CD14-positive monocyte (primary cell): ENCODE measurements at regions not wholly inside any gene's neighbourhood (a gene's known extent, or its start where the extent isn't known, plus 50 kb on each side); places are given as distances from the start of the nearest gene placed in this dataset.

ENCODE experiments used
- DNase-seq, 3 donors: peaks; one replicate each; pipeline ENCODE4 v3.0.0-alpha.2; 2011 to 2022
- H2AFZ ChIP-seq: 2 replicates; pipeline ENCODE4 v1.6.0; 2012; ENCODE audit warnings: mild to moderate bottlenecking, low read depth, low read length, inconsistent platforms; ENCODE audit not compliant: insufficient read depth, poor library complexity, severe bottlenecking
- H3K27ac ChIP-seq, 2 donors: 1 replicate in 1 of 2; 2 replicates in 1 of 2; pipeline ENCODE4 v1.5.1; 2012 to 2013; ENCODE audit warnings: low read length in 2 of 2, control low read depth in 1 of 2, inconsistent platforms in 1 of 2, low read depth in 1 of 2, mild to moderate bottlenecking in 1 of 2
- H3K27me3 ChIP-seq, 2 donors: one replicate each; pipeline versions ENCODE4 v1.6.0 to v1.6.1; 2011 to 2013; ENCODE audit warnings: low read length in 2 of 2; ENCODE audit not compliant: control insufficient read depth in 2 of 2, insufficient read depth in 2 of 2
- H3K36me3 ChIP-seq, 2 donors: replicated peaks in 1 of 2; 1 replicate in 1 of 2; 2 replicates in 1 of 2; pipeline versions ENCODE4 v1.5.1 to v1.6.1; 2012 to 2013; ENCODE audit warnings: low read length in 2 of 2, control low read depth in 1 of 2, inconsistent platforms in 1 of 2, mild to moderate bottlenecking in 1 of 2; ENCODE audit not compliant: insufficient read depth in 2 of 2, control insufficient read depth in 1 of 2
- H3K4me1 ChIP-seq, 2 donors: 1 replicate in 1 of 2; 2 replicates in 1 of 2; pipeline versions ENCODE4 v1.5.1 to v1.6.1; 2012 to 2013; ENCODE audit warnings: low read length in 2 of 2, control low read depth in 1 of 2, inconsistent platforms in 1 of 2, mild to moderate bottlenecking in 1 of 2, moderate library complexity in 1 of 2; ENCODE audit not compliant: insufficient read depth in 2 of 2, control insufficient read depth in 1 of 2
- H3K4me2 ChIP-seq: replicated peaks from 2 replicates; pipeline ENCODE3; 2012; ENCODE audit warnings: low read length, moderate library complexity, mild to moderate bottlenecking; ENCODE audit not compliant: poor library complexity, severe bottlenecking; ENCODE audit errors: extremely low read depth
- H3K4me3 ChIP-seq, 3 experiments: fragments of 200-600 bp in 1 of 3; sonication (generic) in 1 of 3; replicated peaks in 1 of 3; 1 replicate in 2 of 3; 2 replicates in 1 of 3; pipeline ENCODE4 v1.5.1; 2011 to 2013; ENCODE audit warnings: low read length in 3 of 3, mild to moderate bottlenecking in 3 of 3, control low read depth in 2 of 3, low read depth in 2 of 3, inconsistent platforms in 1 of 3, moderate library complexity in 1 of 3
- H3K79me2 ChIP-seq: 2 replicates; pipeline ENCODE4 v1.6.0; 2012; ENCODE audit warnings: mild to moderate bottlenecking, control low read depth, inconsistent platforms, low read length, moderate library complexity; ENCODE audit not compliant: insufficient read depth
- H3K9ac ChIP-seq: 2 replicates; pipeline ENCODE4 v1.6.0; 2017; ENCODE audit warnings: low read length, mild to moderate bottlenecking; ENCODE audit not compliant: insufficient read depth, poor library complexity, severe bottlenecking
- H3K9me3 ChIP-seq, 2 donors: replicated peaks in 1 of 2; 1 replicate in 1 of 2; 2 replicates in 1 of 2; pipeline versions ENCODE4 v1.5.1 to v1.6.1; 2012 to 2013; ENCODE audit warnings: low read length in 2 of 2, control low read depth in 1 of 2; ENCODE audit not compliant: control insufficient read depth in 1 of 2, insufficient read depth in 1 of 2
- H4K20me1 ChIP-seq: 2 replicates; pipeline ENCODE4 v1.6.0; 2012; ENCODE audit warnings: mild to moderate bottlenecking, low read length, control low read depth, moderate library complexity; ENCODE audit not compliant: insufficient read depth
- H3K27ac Mint-ChIP-seq, 7 donors: one replicate each; pipeline ENCODE4 v1.8.0; 2020; ENCODE audit warnings: mild to moderate bottlenecking in 7 of 7, mixed read lengths in 7 of 7, moderate library complexity in 6 of 7, inconsistent platforms in 2 of 7
- H3K27me3 Mint-ChIP-seq, 3 donors: one replicate each; pipeline ENCODE4 v1.8.0; 2021 to 2022; ENCODE audit warnings: low read depth in 3 of 3, mild to moderate bottlenecking in 3 of 3, mixed read lengths in 3 of 3, moderate library complexity in 3 of 3, inconsistent platforms in 1 of 3
- H3K36me3 Mint-ChIP-seq, 2 donors: one replicate each; pipeline ENCODE4 v1.8.0; 2020; ENCODE audit warnings: mixed read lengths in 2 of 2, inconsistent platforms in 1 of 2, mild to moderate bottlenecking in 1 of 2
- H3K4me1 Mint-ChIP-seq: one replicate; pipeline ENCODE4 v1.8.0; 2020; ENCODE audit warnings: mild to moderate bottlenecking, mixed read lengths
- H3K4me3 Mint-ChIP-seq, 2 donors: one replicate each; pipeline ENCODE4 v1.8.0; 2020; ENCODE audit warnings: mild to moderate bottlenecking in 2 of 2, mixed read lengths in 2 of 2, moderate library complexity in 1 of 2
- H3K9me3 Mint-ChIP-seq, 7 donors: one replicate each; pipeline ENCODE4 v1.8.0; 2020 to 2022; ENCODE audit warnings: mixed read lengths in 7 of 7, mild to moderate bottlenecking in 6 of 7, moderate library complexity in 6 of 7, inconsistent platforms in 2 of 7
- CTCF ChIP-seq: fragments of 200-600 bp; IDR thresholded peaks from one replicate; pipeline ENCODE4 v1.8.0; 2022; ENCODE audit warnings: antibody characterized with exemption, mild to moderate bottlenecking
- WGBS: methylation state at CpG from one replicate; pipeline ENCODE4 v1.1.5; 2013; ENCODE audit warnings: missing lambda C conversion rate; ENCODE audit not compliant: insufficient coverage; 5-methylcytosine and 5-hydroxymethylcytosine counted together
- intact Hi-C, 2 donors: fragments of 100-400 bp; cut with micrococcal nuclease; formaldehyde crosslinking; loops; one replicate each; pipeline versions ENCODE4 v1.15.0 to v1.15.1; 2023

GRCh38 chr6:97440590-97441176 lies 157.7 kb upstream of the MMS22L start:
- Histone ChIP-seq H3K9ac (no peak overlapping the region), H3K36me3 (no peaks in the 10 kb centered on the region), H2AFZ (no peak overlapping the region), H3K4me3 (no peak overlapping the region), H3K9me3 (no peaks in the 10 kb centered on the region), H3K79me2 (no peaks in the 10 kb centered on the region), H3K4me2 (no peak overlapping the region), H3K4me1 (no peaks in the 10 kb centered on the region), H3K27ac (no peak overlapping the region), H4K20me1 (no peaks in the 10 kb centered on the region), H3K27me3 (peaks cover 0 to 3% of the 10 kb centered on the region in 2 donors)
- Mint-ChIP-seq H3K36me3 (no peaks in the 10 kb centered on the region), H3K9me3 (no peaks in the 10 kb centered on the region), H3K27ac (no peak overlapping the region), H3K4me3 (no peak overlapping the region), H3K4me1 (no peaks in the 10 kb centered on the region), H3K27me3 (peaks cover 0 to 5% (median 1%) of the 10 kb centered on the region in 3 donors)
- intact Hi-C loops, result no loop called here
- WGBS, result no CpG with 5 or more reads among the region's 7 CpGs
- no peak for TF ChIP-seq CTCF
- DNase-seq, result no peak

GRCh38 chr6:97443408-97444080 lies 160.5 kb upstream of the MMS22L start:
- Histone ChIP-seq H3K27me3 (peaks cover 0 to 4% of the 10 kb centered on the region in 2 donors), H3K4me1 (no peaks in the 10 kb centered on the region), H3K4me3 (no peak overlapping the region), H2AFZ (no peak overlapping the region), H3K36me3 (no peaks in the 10 kb centered on the region), H3K9ac (no peak overlapping the region), H3K79me2 (no peaks in the 10 kb centered on the region), H3K4me2 (no peak overlapping the region), H3K27ac (no peak overlapping the region), H4K20me1 (no peaks in the 10 kb centered on the region), H3K9me3 (no peaks in the 10 kb centered on the region)
- peaks cover 0 to 3% (median 3%) of the 10 kb centered on the region in 3 donors for H3K27me3 Mint-ChIP-seq
- peaks cover 0 to 3% (median 0%) of the 10 kb centered on the region in 7 donors for H3K9me3 Mint-ChIP-seq
- intact Hi-C loops, result no loop called here
- no peaks in the 10 kb centered on the region for H3K4me1 Mint-ChIP-seq
- WGBS, result no CpG with 5 or more reads among the region's 5 CpGs
- DNase-seq, result no peak
- H3K4me3 Mint-ChIP-seq, result no peak overlapping the region
- no peaks in the 10 kb centered on the region for H3K36me3 Mint-ChIP-seq
- no peak overlapping the region for H3K27ac Mint-ChIP-seq
- TF ChIP-seq CTCF, result no peak
